ENCODE measurements at regions not wholly inside any gene's neighbourhood (a gene's known extent, or its start where the extent isn't known, plus 50 kb on each side); places are given as distances from the start of the nearest gene placed in this dataset.

DNA sequence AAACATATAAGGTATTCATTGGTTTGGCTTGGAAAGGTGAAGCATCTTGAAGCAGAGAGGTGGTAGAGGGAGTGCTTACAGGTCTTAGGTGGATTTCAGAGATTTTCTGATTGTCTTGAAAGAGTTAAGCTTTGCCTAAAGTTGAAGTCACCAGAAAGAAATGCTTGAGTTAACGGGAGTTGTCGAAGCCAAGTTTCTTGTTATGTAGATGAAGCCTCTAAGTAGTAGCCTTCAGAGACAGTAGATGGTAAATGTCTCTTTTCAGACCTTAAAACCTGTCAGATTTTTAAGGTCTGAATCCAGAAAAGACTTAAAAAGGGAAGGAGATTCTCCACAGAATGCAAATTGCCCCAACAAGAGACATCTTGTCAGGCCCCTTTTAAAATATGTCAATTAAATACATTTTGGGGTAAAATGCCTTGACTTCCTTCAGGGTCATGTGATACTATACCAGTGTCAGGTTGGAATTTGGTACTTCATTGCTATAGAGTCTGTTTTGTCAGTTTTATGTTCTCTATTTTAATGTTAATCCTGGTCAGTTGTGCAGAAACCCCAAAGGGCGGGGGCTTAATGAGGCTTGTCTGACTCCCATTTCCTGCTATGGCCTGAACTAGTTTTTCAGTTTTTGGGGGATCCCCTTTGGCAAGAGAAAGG is 81.0 kb downstream of the PCDH18 start:
- TF ChIP-seq BMI1 (IDR thresholded peaks at IDR 0.05; ENCODE audit: borderline replicate concordance) (no peak), TCF12 (IDR thresholded peaks at IDR 0.05; ENCODE audit: low read depth, low read length) (no peak), SREBF1 (IDR thresholded peaks at IDR 0.05; ENCODE audit: low read length) (no peak), ZNF384 (IDR thresholded peaks at IDR 0.05; ENCODE audit: borderline replicate concordance, low read depth, low read length) (no peak)
- Histone ChIP-seq H3K4me1 (ENCODE audit: control insufficient read depth, insufficient read depth, low read length) (no peaks in the 10 kb centered on the region), H3K4me2 (ENCODE audit: control insufficient read depth, insufficient read depth) (no peak overlapping the region), H2AFZ (ENCODE audit: control insufficient read depth, low read depth, low read length) (no peak overlapping the region), H3K4me3 (no peak overlapping the region), H3K79me2 (ENCODE audit: control insufficient read depth, insufficient read depth, low read length) (no peaks in the 10 kb centered on the region), H3K9me3 (replicated peaks; ENCODE audit: control insufficient read depth, insufficient read depth, low read length) (no peaks in the 10 kb centered on the region), H3K9ac (ENCODE audit: control insufficient read depth, insufficient read depth, low read length) (no peak overlapping the region), H3K27me3 (replicated peaks in 1 of 2; ENCODE audit: control insufficient read depth in 2 of 2, insufficient read depth in 2 of 2, low read length in 1 of 2) (no peaks in the 10 kb centered on the region), H3K36me3 (ENCODE audit: control insufficient read depth in 2 of 2, insufficient read depth in 2 of 2, low read length in 1 of 2) (no peaks in the 10 kb centered on the region), H4K20me1 (ENCODE audit: control insufficient read depth, insufficient read depth) (no peaks in the 10 kb centered on the region), H3K27ac (ENCODE audit: control insufficient read depth, insufficient read depth) (no peak overlapping the region)
- in situ Hi-C loops (cut with MboI): no loop called here
- no peak; the same call in 2 of the 3 replicates for ATAC-seq
- CTCF ChIA-PET: no interaction called here
- no peak for DNase-seq (ENCODE audit: low read depth, low spot score)
- FAIRE-seq: no peak
- RAD21 ChIA-PET (ENCODE audit: unreplicated experiment): no interaction called here
- SMC1A ChIA-PET (ENCODE audit: uncharacterized antibody, unreplicated experiment): no interaction called here
- POLR2A ChIA-PET: no interaction called here
- BruUV-seq (replicated peaks): no TSS peak
- WGBS (ENCODE audit: insufficient coverage, insufficient replicate concordance, low lambda C conversion rate, missing lambda C conversion rate): 90% methylated on average over 3 of the region's 3 CpGs
- intact Hi-C loops (cut with micrococcal nuclease; ENCODE audit: unreplicated experiment): no loop called here

DNA sequence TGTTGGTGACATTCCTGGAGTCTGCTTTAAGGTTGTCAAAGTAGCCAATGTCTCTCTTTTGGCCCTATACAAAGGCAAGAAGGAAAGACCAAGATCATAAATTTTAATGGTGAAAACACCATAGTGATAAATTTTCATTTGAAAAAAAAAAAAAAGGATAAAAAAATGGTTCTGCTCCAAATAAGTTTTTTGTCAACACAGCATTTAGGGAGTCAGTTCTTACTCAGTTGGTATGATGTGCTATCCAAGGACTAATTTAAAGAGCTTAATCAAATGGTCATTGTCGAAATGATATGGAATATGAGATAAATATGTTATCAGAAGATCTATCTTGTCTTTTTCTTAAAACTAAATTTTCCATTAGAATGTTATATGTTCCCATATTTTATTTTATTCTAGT is 83.9 kb downstream of the PCDH18 start:
- Histone ChIP-seq H3K4me1 (ENCODE audit: control insufficient read depth, insufficient read depth, low read length) (no peaks in the 10 kb centered on the region), H3K79me2 (ENCODE audit: control insufficient read depth, insufficient read depth, low read length) (no peaks in the 10 kb centered on the region), H4K20me1 (ENCODE audit: control insufficient read depth, insufficient read depth) (no peaks in the 10 kb centered on the region), H3K4me3 (no peak overlapping the region), H3K9me3 (replicated peaks; ENCODE audit: control insufficient read depth, insufficient read depth, low read length) (no peaks in the 10 kb centered on the region), H2AFZ (ENCODE audit: control insufficient read depth, low read depth, low read length) (no peak overlapping the region), H3K36me3 (ENCODE audit: control insufficient read depth in 2 of 2, insufficient read depth in 2 of 2, low read length in 1 of 2) (no peaks in the 10 kb centered on the region), H3K9ac (ENCODE audit: control insufficient read depth, insufficient read depth, low read length) (no peak overlapping the region), H3K4me2 (ENCODE audit: control insufficient read depth, insufficient read depth) (no peak overlapping the region), H3K27me3 (replicated peaks in 1 of 2; ENCODE audit: control insufficient read depth in 2 of 2, insufficient read depth in 2 of 2, low read length in 1 of 2) (no peaks in the 10 kb centered on the region), H3K27ac (ENCODE audit: control insufficient read depth, insufficient read depth) (no peak overlapping the region)
- SMC1A ChIA-PET (ENCODE audit: uncharacterized antibody, unreplicated experiment): no interaction called here
- in situ Hi-C loops (cut with MboI) (no loop called here), intact Hi-C loops (cut with micrococcal nuclease; ENCODE audit: unreplicated experiment) (no loop called here)
- no peak for ATAC-seq
- RAD21 ChIA-PET (ENCODE audit: unreplicated experiment): no interaction called here
- POLR2A ChIA-PET: no interaction called here
- FAIRE-seq: no peak
- 11% methylated on average over 1 of the region's 1 CpG for WGBS (ENCODE audit: insufficient coverage, insufficient replicate concordance, low lambda C conversion rate, missing lambda C conversion rate)
- no TSS peak for BruUV-seq (replicated peaks)
- CTCF ChIA-PET: interaction anchor here (0.8 kb wide), 1 partner anchor 23 kb away, joined by 3 read pairs; no protein-coding TSS in a partner anchor
- no peak for DNase-seq (ENCODE audit: low read depth, low spot score)
- TF ChIP-seq, protein P1, sequence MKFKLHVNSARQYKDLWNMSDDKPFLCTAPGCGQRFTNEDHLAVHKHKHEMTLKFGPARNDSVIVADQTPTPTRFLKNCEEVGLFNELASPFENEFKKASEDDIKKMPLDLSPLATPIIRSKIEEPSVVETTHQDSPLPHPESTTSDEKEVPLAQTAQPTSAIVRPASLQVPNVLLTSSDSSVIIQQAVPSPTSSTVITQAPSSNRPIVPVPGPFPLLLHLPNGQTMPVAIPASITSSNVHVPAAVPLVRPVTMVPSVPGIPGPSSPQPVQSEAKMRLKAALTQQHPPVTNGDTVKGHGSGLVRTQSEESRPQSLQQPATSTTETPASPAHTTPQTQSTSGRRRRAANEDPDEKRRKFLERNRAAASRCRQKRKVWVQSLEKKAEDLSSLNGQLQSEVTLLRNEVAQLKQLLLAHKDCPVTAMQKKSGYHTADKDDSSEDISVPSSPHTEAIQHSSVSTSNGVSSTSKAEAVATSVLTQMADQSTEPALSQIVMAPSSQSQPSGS (IDR thresholded peaks at IDR 0.05; ENCODE audit: low read length): no peak
- no peak for TF ChIP-seq CREM (IDR thresholded peaks at IDR 0.05; ENCODE audit: low read depth)
- no peak for TF ChIP-seq NR2C2 (IDR thresholded peaks at IDR 0.05; ENCODE audit: borderline replicate concordance, control insufficient read depth, insufficient read length, low read depth)
- no peak for TF ChIP-seq MEF2B (IDR thresholded peaks at IDR 0.05; ENCODE audit: partially characterized antibody, poor library complexity, severe bottlenecking)
- no peak for TF ChIP-seq EGR1 (IDR thresholded peaks at IDR 0.05; ENCODE audit: borderline replicate concordance in 1 of 2, low read depth in 2 of 2, low read length in 2 of 2)
- TF ChIP-seq IKZF2 (IDR thresholded peaks at IDR 0.05): no peak
- TF ChIP-seq TARDBP (IDR thresholded peaks at IDR 0.05; ENCODE audit: borderline replicate concordance): no peak
- TF ChIP-seq IRF4 (IDR thresholded peaks at IDR 0.05; ENCODE audit: low read depth, low read length): no peak
- TF ChIP-seq NFYA (IDR thresholded peaks at IDR 0.05; ENCODE audit: borderline replicate concordance, low read depth, low read length): no peak
- TF ChIP-seq, protein P2, sequence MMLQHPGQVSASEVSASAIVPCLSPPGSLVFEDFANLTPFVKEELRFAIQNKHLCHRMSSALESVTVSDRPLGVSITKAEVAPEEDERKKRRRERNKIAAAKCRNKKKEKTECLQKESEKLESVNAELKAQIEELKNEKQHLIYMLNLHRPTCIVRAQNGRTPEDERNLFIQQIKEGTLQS (IDR thresholded peaks at IDR 0.05; ENCODE audit: borderline replicate concordance, extremely low read depth, low read depth, low read length): no peak
